Loucy (cell line): ENCODE measurements at regions not wholly inside any gene's neighbourhood (a gene's known extent, or its start where the extent isn't known, plus 50 kb on each side); places are given as distances from the start of the nearest gene placed in this dataset.
A peak's percentile ranks its signal among the peaks of the same experiment; 100 is the strongest.

ENCODE experiments used
- H2AFZ ChIP-seq: fragments of 200-600 bp; sonication (generic); 2 replicates; pipeline ENCODE4 v1.6.0; 2016; ENCODE audit warnings: antibody characterized with exemption, mild to moderate bottlenecking, low read length, moderate library complexity
- H3F3A ChIP-seq: fragments of 200-600 bp; 2 replicates; pipeline ENCODE4 v1.6.0; 2016; ENCODE audit warnings: antibody characterized with exemption, low read depth, mild to moderate bottlenecking
- H3K27me3 ChIP-seq: fragments of 200-600 bp; sonication (generic); 2 replicates; pipeline ENCODE4 v1.6.1; 2014; ENCODE audit warnings: low read length, mild to moderate bottlenecking; ENCODE audit not compliant: insufficient read depth, poor library complexity, severe bottlenecking
- H3K36me3 ChIP-seq: fragments of 200-600 bp; sonication (generic); 2 replicates; pipeline ENCODE4 v1.6.1; 2016; ENCODE audit warnings: low read length; ENCODE audit not compliant: insufficient read depth
- H3K4me1 ChIP-seq: fragments of 200-600 bp; sonication (generic); 2 replicates; pipeline ENCODE4 v1.5.1; 2014; ENCODE audit warnings: low read length, mild to moderate bottlenecking; ENCODE audit not compliant: insufficient read depth, poor library complexity, severe bottlenecking
- H3K4me2 ChIP-seq: fragments of 200-600 bp; sonication (generic); 2 replicates; pipeline ENCODE4 v1.6.0; 2014; ENCODE audit warnings: antibody characterized with exemption, low read length, low read depth, mild to moderate bottlenecking; ENCODE audit not compliant: poor library complexity, severe bottlenecking
- H3K4me3 ChIP-seq: fragments of 200-600 bp; sonication (generic); 2 replicates; pipeline ENCODE4 v1.5.1; 2014; ENCODE audit warnings: low read length, mild to moderate bottlenecking, mixed read lengths; ENCODE audit not compliant: poor library complexity, severe bottlenecking
- H3K79me2 ChIP-seq: fragments of 200-600 bp; sonication (generic); 2 replicates; pipeline ENCODE4 v1.6.1; 2014; ENCODE audit warnings: low read length; ENCODE audit not compliant: insufficient read depth
- H3K9ac ChIP-seq: fragments of 200-600 bp; sonication (generic); 2 replicates; pipeline ENCODE4 v1.6.0; 2014; ENCODE audit warnings: mild to moderate bottlenecking, low read depth, low read length, moderate library complexity; ENCODE audit not compliant: poor library complexity, severe bottlenecking
- H3K9me2 ChIP-seq: fragments of 200-600 bp; sonication (generic); replicated peaks from 2 replicates; pipeline ENCODE4 v1.6.1; 2016; ENCODE audit warnings: low read depth, low read length, mixed read lengths
- H3K9me3 ChIP-seq: fragments of 200-600 bp; sonication (generic); 2 replicates; pipeline ENCODE4 v1.6.1; 2014; ENCODE audit warnings: mild to moderate bottlenecking, antibody characterized with exemption, low read length, low read depth; ENCODE audit not compliant: insufficient read depth
- H4K20me1 ChIP-seq: fragments of 200-600 bp; sonication (generic); 2 replicates; pipeline ENCODE4 v1.6.0; 2014; ENCODE audit warnings: antibody characterized with exemption, low read length, mild to moderate bottlenecking; ENCODE audit not compliant: insufficient read depth, poor library complexity, severe bottlenecking
- CTCF ChIP-seq: fragments of 200-600 bp; sonication (generic); conservative IDR thresholded peaks from 2 replicates; pipeline ENCODE4 v1.5.1; 2014; ENCODE audit warnings: mild to moderate bottlenecking, antibody characterized with exemption, low read length
- EZH2phosphoT487 ChIP-seq: fragments of 200-600 bp; IDR thresholded peaks from 2 replicates; pipeline ENCODE4 v1.6.1; 2018; ENCODE audit warnings: antibody characterized with exemption, mild to moderate bottlenecking, moderate library complexity, borderline replicate concordance

GRCh38 chr12:105426766-105427165 lies 96.3 kb downstream of the C12orf75 start:
- Histone ChIP-seq H3K79me2 (no peaks in the 10 kb centered on the region), H3K4me2 (no peak overlapping the region), H3K9me3 (no peaks in the 10 kb centered on the region)

GRCh38 chr12:105427883-105428282 lies 97.4 kb downstream of the C12orf75 start:
- Histone ChIP-seq H3F3A (no peaks in the 10 kb centered on the region), H2AFZ (no peak overlapping the region), H3K9me2 (no peaks in the 10 kb centered on the region), H3K36me3 (no peaks in the 10 kb centered on the region), H3K9me3 (no peaks in the 10 kb centered on the region), H4K20me1 (no peaks in the 10 kb centered on the region), H3K4me3 (no peak overlapping the region), H3K9ac (no peak overlapping the region), H3K27me3 (no peaks in the 10 kb centered on the region), H3K79me2 (no peaks in the 10 kb centered on the region), H3K4me1 (no peaks in the 10 kb centered on the region), H3K4me2 (no peak overlapping the region)
- peak; percentile 42 for TF ChIP-seq CTCF
- no peak for TF ChIP-seq EZH2phosphoT487

More at GRCh38 chr12:105426766-105427165, 96.3 kb downstream of the C12orf75 start:
- Histone ChIP-seq H4K20me1 (no peaks in the 10 kb centered on the region), H2AFZ (no peak overlapping the region), H3K4me1 (no peaks in the 10 kb centered on the region), H3K9ac (no peak overlapping the region), H3K36me3 (no peaks in the 10 kb centered on the region), H3F3A (no peaks in the 10 kb centered on the region), H3K4me3 (no peak overlapping the region), H3K27me3 (no peaks in the 10 kb centered on the region), H3K9me2 (no peaks in the 10 kb centered on the region)
- no peak for TF ChIP-seq EZH2phosphoT487
- no peak for TF ChIP-seq CTCF

GRCh38 chr12:105428793-105429395 lies 98.4 kb downstream of the C12orf75 start:
- TF ChIP-seq EZH2phosphoT487: no peak
- TF ChIP-seq CTCF: no peak
- no peaks in the 10 kb centered on the region for H3K9me3 ChIP-seq
- H3K9me2 ChIP-seq: no peaks in the 10 kb centered on the region
- H4K20me1 ChIP-seq: no peaks in the 10 kb centered on the region
- H3K27me3 ChIP-seq: no peaks in the 10 kb centered on the region
- H3K4me3 ChIP-seq: no peak overlapping the region
- H2AFZ ChIP-seq: no peak overlapping the region
- H3K4me1 ChIP-seq: no peaks in the 10 kb centered on the region
- H3K36me3 ChIP-seq: no peaks in the 10 kb centered on the region
- no peak overlapping the region for H3K9ac ChIP-seq
- no peak overlapping the region for H3K4me2 ChIP-seq
- H3F3A ChIP-seq: no peaks in the 10 kb centered on the region
- no peaks in the 10 kb centered on the region for H3K79me2 ChIP-seq
